Motor neuron (in vitro differentiated cells): ENCODE measurements at regions not wholly inside any gene's neighbourhood (a gene's known extent, or its start where the extent isn't known, plus 50 kb on each side); places are given as distances from the start of the nearest gene placed in this dataset.

Experiments
- ATAC-seq, 8 experiments: fragments of 200-7000 bp; cut with Tn5 transposase; replicated peaks in 6 of 8; 2 replicates each; pipeline ENCODE4 v1.8.0; 2021; ENCODE audit warnings: mild to moderate bottlenecking in 8 of 8, moderate library complexity in 8 of 8
- H3K27ac ChIP-seq, 2 donors: fragments of 250-450 bp; sonication (Bioruptor Pico); 2 replicates each; pipeline ENCODE4 v1.9.0; 2021; ENCODE audit warnings: antibody characterized with exemption in 2 of 2, mild to moderate bottlenecking in 2 of 2, moderate library complexity in 1 of 2
- H3K4me1 ChIP-seq, 2 donors: fragments of 250-450 bp; sonication (Bioruptor Pico); replicated peaks in 1 of 2; 2 replicates each; pipeline ENCODE4 v1.6.1; 2021; ENCODE audit warnings: antibody characterized with exemption in 2 of 2, mild to moderate bottlenecking in 2 of 2, moderate library complexity in 1 of 2
- H3K4me3 ChIP-seq, 5 donors: fragments of 250-450 bp; sonication (Bioruptor Pico); 2 replicates each; pipeline ENCODE4 v1.9.0; 2021; ENCODE audit warnings: antibody characterized with exemption in 5 of 5, mild to moderate bottlenecking in 5 of 5, moderate library complexity in 4 of 5
- WGBS, 10 experiments: fragments of 450-650 bp; shearing (Covaris generic); methylation state at CpG; one replicate each; pipeline ENCODE4 v1.0.0; 2022; 5-methylcytosine and 5-hydroxymethylcytosine counted together
- in situ Hi-C, 9 experiments: fragments of 400-800 bp; cut with MboI; loops; one replicate each; pipeline ENCODE4 v1.15.0; 2021; ENCODE audit warnings: low sequenced_read_pairs in 9 of 9, low pct_unique_long_range_greater_than_20kb in 2 of 9; ENCODE audit not compliant: unreplicated experiment in 9 of 9

- Histone ChIP-seq H3K4me1 (no peaks in the 10 kb centered on the region), H3K27ac (no peak overlapping the region), H3K4me3 (no peak overlapping the region)
- in situ Hi-C loops: loop anchor here in 1 of 9 experiments (25.0 kb wide), 1 partner anchor 394 kb away; the partner anchor contains the start of gene PAX1
- WGBS, 10 experiments: 17 to 90% (median 60%) methylated on average over 1 to 3 of the region's 3 CpGs; no CpG with 5 or more reads in 5 of the 10 experiments
- ATAC-seq: no peak
These were observed 401.0 kb downstream of the PAX1 start for GRCh38 chr20:22106308-22106938.

- no peak for ATAC-seq
- H3K27ac ChIP-seq: no peak overlapping the region
- in situ Hi-C loops: loop anchor here in 1 of 9 experiments (25.0 kb wide), 1 partner anchor 389 kb away; the partner anchor contains the start of gene PAX1
- no peak overlapping the region for H3K4me3 ChIP-seq
- no peaks in the 10 kb centered on the region for H3K4me1 ChIP-seq
- WGBS, 10 experiments: 6 to 100% (median 66%) methylated on average over 1 to 3 of the region's 3 CpGs
These were observed 396.1 kb downstream of the PAX1 start for GRCh38 chr20:22101606-22102005.

- ATAC-seq: no peak
- Histone ChIP-seq H3K4me3 (no peak overlapping the region), H3K27ac (no peak overlapping the region), H3K4me1 (no peaks in the 10 kb centered on the region)
- 0 to 83% (median 40%) methylated on average over 1 to 5 of the region's 6 CpGs; no CpG with 5 or more reads in 3 of the 10 experiments for WGBS, 10 experiments
- in situ Hi-C loops: loop anchor here in 1 of 9 experiments (25.0 kb wide), 1 partner anchor 388 kb away; the partner anchor contains the start of gene PAX1
These were observed 395.2 kb downstream of the PAX1 start for GRCh38 chr20:22100686-22101085.

GRCh38 chr20:22099348-22099747 is 393.9 kb downstream of the PAX1 start:
- Histone ChIP-seq H3K4me3 (no peak overlapping the region), H3K27ac (no peak overlapping the region), H3K4me1 (no peaks in the 10 kb centered on the region)
- in situ Hi-C loops: no loop called here
- ATAC-seq: no peak
- 0 to 94% (median 40%) methylated on average over 1 to 3 of the region's 3 CpGs; no CpG with 5 or more reads in 3 of the 10 experiments for WGBS, 10 experiments

GRCh38 chr20:22098511-22098910 is 393.0 kb downstream of the PAX1 start:
- WGBS, 10 experiments: 0 to 89% (median 25%) methylated on average over 1 to 2 of the region's 2 CpGs; no CpG with 5 or more reads in 3 of the 10 experiments
- Histone ChIP-seq H3K4me3 (no peak overlapping the region), H3K4me1 (no peaks in the 10 kb centered on the region), H3K27ac (no peak overlapping the region)
- in situ Hi-C loops: no loop called here
- no peak for ATAC-seq

- no peak overlapping the region for H3K4me3 ChIP-seq
- no peak for ATAC-seq
- H3K4me1 ChIP-seq: no peaks in the 10 kb centered on the region
- 0 to 50% (median 8%) methylated on average over 1 of the region's 1 CpG; no CpG with 5 or more reads in 2 of the 10 experiments for WGBS, 10 experiments
- no peak overlapping the region for H3K27ac ChIP-seq
- in situ Hi-C loops: no loop called here
These were observed 387.7 kb downstream of the PAX1 start for GRCh38 chr20:22093122-22093521.

- Histone ChIP-seq H3K27ac (no peak overlapping the region), H3K4me3 (no peak overlapping the region), H3K4me1 (no peaks in the 10 kb centered on the region)
- in situ Hi-C loops: no loop called here
- ATAC-seq: no peak
- 25 to 88% (median 53%) methylated on average over 1 to 4 of the region's 4 CpGs for WGBS, 10 experiments
These were observed 383.4 kb downstream of the PAX1 start for GRCh38 chr20:22088882-22089281.

- Histone ChIP-seq H3K27ac (no peak overlapping the region), H3K4me1 (no peaks in the 10 kb centered on the region), H3K4me3 (no peak overlapping the region)
- 0 to 83% (median 21%) methylated on average over 1 of the region's 1 CpG; no CpG with 5 or more reads in 6 of the 10 experiments for WGBS, 10 experiments
- ATAC-seq: no peak
- in situ Hi-C loops: no loop called here
These were observed 375.5 kb downstream of the PAX1 start for GRCh38 chr20:22080985-22081384.

- 0 to 100% (median 73%) methylated on average over 1 of the region's 1 CpG; no CpG with 5 or more reads in 3 of the 10 experiments for WGBS, 10 experiments
- no peaks in the 10 kb centered on the region for H3K4me1 ChIP-seq
- no peak for ATAC-seq
- H3K27ac ChIP-seq: no peak overlapping the region
- in situ Hi-C loops: no loop called here
- H3K4me3 ChIP-seq: no peak overlapping the region
These were observed 369.2 kb downstream of the PAX1 start for GRCh38 chr20:22074635-22075034.

GRCh38 chr20:22071841-22072240 is 366.4 kb downstream of the PAX1 start:
- Histone ChIP-seq H3K4me3 (no peak overlapping the region), H3K4me1 (no peaks in the 10 kb centered on the region), H3K27ac (no peak overlapping the region)
- no peak for ATAC-seq
- in situ Hi-C loops: no loop called here
- WGBS, 10 experiments: 0 to 83% (median 61%) methylated on average over 1 to 2 of the region's 2 CpGs

GRCh38 chr20:22070610-22071058 is 365.2 kb downstream of the PAX1 start:
- in situ Hi-C loops: no loop called here
- H3K27ac ChIP-seq: no peak overlapping the region
- no peak overlapping the region for H3K4me3 ChIP-seq
- H3K4me1 ChIP-seq: no peaks in the 10 kb centered on the region
- 0 to 100% (median 45%) methylated on average over 1 to 3 of the region's 4 CpGs; no CpG with 5 or more reads in 4 of the 10 experiments for WGBS, 10 experiments
- peak in 1 of 8 experiments; percentile 63 for ATAC-seq

- in situ Hi-C loops: no loop called here
- H3K4me3 ChIP-seq: no peak overlapping the region
- H3K4me1 ChIP-seq: peaks cover 0 to 6% of the 10 kb centered on the region in 2 donors
- ATAC-seq: no peak
- no peak overlapping the region for H3K27ac ChIP-seq
- WGBS, 10 experiments: 0 to 100% (median 49%) methylated on average over 1 of the region's 1 CpG; no CpG with 5 or more reads in 4 of the 10 experiments
These were observed 358.3 kb downstream of the PAX1 start for GRCh38 chr20:22063753-22064152.

GRCh38 chr20:22062874-22063273 is 357.4 kb downstream of the PAX1 start:
- in situ Hi-C loops: no loop called here
- H3K4me3 ChIP-seq: no peak overlapping the region
- ATAC-seq: peak in 2 of 8 experiments; percentile 40 to 97

GRCh38 chr20:22060610-22061009 is 355.1 kb downstream of the PAX1 start:
- H3K4me3 ChIP-seq: no peak overlapping the region
- H3K4me1 ChIP-seq: peaks cover 0 to 6% of the 10 kb centered on the region in 2 donors
- 0 to 85% (median 14%) methylated on average over 1 to 2 of the region's 2 CpGs; no CpG with 5 or more reads in 5 of the 10 experiments for WGBS, 10 experiments
- no peak for ATAC-seq
- in situ Hi-C loops: no loop called here
- H3K27ac ChIP-seq: no peak overlapping the region

More at GRCh38 chr20:22062874-22063273, 357.4 kb downstream of the PAX1 start:
- no peak overlapping the region for H3K27ac ChIP-seq
- peaks cover 0 to 6% of the 10 kb centered on the region in 2 donors for H3K4me1 ChIP-seq
- 10 to 80% (median 45%) methylated on average over 1 to 5 of the region's 5 CpGs for WGBS, 10 experiments
